Retinal pigment epithelial cell (primary cell): ENCODE measurements at regions not wholly inside any gene's neighbourhood (a gene's known extent, or its start where the extent isn't known, plus 50 kb on each side); places are given as distances from the start of the nearest gene placed in this dataset.

ENCODE experiments used
- DNase-seq: peaks from one replicate; pipeline ENCODE4 v3.0.0-alpha.2; 2010; ENCODE audit warnings: low read depth
- H3K4me3 ChIP-seq: 2 replicates; pipeline ENCODE4 v1.5.1; 2011; ENCODE audit warnings: mild to moderate bottlenecking, low read length, control low read depth, moderate library complexity
- CTCF ChIP-seq: conservative IDR thresholded peaks from 2 replicates; pipeline ENCODE4 v1.5.1; 2011; ENCODE audit warnings: low read depth, low read length, control low read depth, inconsistent platforms

DNA sequence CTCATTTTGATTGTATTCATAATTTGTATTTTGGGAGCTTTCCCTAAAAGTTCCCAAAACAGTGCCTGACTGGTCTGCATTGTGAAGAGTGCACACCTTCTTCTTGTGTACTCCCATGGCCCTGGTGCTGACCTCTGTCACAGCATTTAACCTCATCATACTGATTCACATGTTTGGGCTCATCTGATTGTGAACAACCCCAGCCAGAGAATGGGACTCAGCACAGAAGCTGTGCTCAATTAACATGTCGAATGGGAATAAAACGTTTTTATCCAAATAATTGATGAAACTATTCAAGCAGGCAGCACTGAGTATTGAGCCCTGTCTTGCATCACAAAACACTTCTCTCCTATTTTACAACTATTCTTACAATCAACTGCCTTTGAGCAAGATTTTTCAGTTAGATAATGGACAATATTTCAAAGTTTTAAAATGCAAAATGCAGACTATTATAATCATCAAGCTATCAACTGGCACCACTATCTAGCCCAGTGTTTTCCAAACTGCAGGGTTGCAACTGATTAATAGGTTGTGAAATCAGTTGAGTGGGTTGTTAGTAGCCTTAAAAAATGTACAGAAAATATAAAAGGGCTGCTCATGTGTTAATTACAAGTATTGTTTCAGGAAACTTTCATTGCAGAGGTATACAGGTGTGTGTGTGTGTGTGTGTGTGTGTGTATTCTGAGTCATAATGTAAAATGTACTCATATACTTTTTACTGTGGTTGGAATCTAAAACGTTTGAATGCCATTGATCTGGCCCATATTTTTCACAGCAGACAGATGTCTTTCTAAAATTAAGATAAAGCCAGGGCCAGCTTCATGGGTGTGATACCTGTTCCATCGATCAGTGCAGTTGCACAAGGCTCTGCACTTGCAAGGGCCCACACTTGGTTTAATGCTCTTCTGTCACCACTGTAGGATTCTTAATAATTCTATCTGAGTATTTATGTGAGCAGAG, 190.5 kb downstream of the PIK3R1 start:
- H3K4me3 ChIP-seq: no peak overlapping the region
- no peak for DNase-seq
- TF ChIP-seq CTCF: no peak

DNA sequence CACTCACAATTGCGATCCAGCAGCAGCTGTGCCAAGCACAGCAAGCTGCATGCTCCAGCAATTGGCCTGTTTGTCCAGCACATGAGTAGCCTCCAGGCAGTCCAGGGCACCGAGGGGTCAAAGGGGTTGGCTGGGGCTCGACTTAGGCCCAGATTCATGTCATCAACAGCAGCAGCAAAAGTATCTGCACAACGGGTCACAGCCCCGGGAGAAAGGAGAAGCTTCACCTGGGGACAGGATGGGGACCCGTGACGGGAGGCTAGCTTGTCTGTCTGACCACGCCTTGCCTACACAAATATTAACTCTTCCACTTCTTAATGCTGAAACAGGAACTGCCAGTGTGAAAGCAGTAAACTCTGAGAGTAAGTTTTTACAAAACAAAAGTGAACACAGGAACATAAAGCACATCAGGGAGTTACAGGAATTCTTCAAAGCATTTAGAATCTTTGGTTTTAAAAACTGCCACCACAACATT, 191.2 kb downstream of the PIK3R1 start:
- no peak for TF ChIP-seq CTCF
- H3K4me3 ChIP-seq: no peak overlapping the region

DNA sequence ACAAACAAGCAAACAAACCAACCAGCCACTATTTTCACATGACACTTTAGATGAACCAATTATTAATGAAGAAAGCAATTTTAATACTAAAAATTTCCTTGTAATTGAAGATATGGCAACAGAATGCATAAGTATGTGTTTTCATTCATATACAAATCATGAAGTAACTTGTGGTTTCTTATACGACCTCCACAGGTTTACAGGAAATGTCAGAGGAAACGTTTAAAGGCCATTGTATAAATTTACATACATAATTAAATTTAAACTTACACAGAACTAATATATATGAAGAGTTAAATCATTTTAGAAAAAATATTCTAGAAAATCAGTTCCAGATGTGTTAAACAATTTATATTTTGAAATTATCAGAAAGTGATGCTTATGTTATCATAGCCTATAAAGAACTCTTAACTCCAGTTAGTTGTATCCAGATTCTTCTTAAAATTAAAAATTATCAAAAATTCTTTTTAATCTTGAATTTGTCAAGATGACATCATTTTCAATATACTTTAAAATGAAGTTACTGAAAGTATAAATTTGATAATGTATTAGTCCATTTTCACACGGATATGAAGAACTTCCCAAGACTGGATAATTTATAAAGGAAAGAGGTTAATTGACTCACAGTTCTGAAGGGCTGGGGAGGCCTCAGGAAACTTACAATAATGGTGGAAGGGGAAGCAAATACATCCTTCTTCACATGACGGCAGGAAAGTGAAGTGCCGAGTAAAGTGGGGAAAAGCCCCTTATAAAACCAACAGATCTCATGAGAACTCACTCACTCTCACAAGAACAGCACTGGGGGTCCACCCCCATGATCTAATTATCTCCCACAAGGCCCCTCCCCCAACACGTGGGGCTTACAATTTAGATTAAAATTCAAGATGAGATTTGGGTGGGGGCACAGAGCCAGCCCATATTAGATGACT, 192.0 kb downstream of the PIK3R1 start:
- TF ChIP-seq CTCF: no peak
- no peak for DNase-seq
- H3K4me3 ChIP-seq: no peak overlapping the region

More for the DNA sequence above, 191.2 kb downstream of the PIK3R1 start:
- no peak for DNase-seq

GRCh38 chr5:68408345-68408871, 192.9 kb downstream of the PIK3R1 start:
- H3K4me3 ChIP-seq: no peak overlapping the region
- DNase-seq: no peak
- TF ChIP-seq CTCF: no peak

GRCh38 chr5:68409259-68409658, 193.7 kb downstream of the PIK3R1 start:
- TF ChIP-seq CTCF: no peak
- no peak for DNase-seq
- H3K4me3 ChIP-seq: no peak overlapping the region

GRCh38 chr5:68411161-68411560, 195.6 kb downstream of the PIK3R1 start:
- H3K4me3 ChIP-seq: no peak overlapping the region
- TF ChIP-seq CTCF: no peak
- DNase-seq: no peak
